ENCODE measurements at regions not wholly inside any gene's neighbourhood (a gene's known extent, or its start where the extent isn't known, plus 50 kb on each side); places are given as distances from the start of the nearest gene placed in this dataset.

DNA sequence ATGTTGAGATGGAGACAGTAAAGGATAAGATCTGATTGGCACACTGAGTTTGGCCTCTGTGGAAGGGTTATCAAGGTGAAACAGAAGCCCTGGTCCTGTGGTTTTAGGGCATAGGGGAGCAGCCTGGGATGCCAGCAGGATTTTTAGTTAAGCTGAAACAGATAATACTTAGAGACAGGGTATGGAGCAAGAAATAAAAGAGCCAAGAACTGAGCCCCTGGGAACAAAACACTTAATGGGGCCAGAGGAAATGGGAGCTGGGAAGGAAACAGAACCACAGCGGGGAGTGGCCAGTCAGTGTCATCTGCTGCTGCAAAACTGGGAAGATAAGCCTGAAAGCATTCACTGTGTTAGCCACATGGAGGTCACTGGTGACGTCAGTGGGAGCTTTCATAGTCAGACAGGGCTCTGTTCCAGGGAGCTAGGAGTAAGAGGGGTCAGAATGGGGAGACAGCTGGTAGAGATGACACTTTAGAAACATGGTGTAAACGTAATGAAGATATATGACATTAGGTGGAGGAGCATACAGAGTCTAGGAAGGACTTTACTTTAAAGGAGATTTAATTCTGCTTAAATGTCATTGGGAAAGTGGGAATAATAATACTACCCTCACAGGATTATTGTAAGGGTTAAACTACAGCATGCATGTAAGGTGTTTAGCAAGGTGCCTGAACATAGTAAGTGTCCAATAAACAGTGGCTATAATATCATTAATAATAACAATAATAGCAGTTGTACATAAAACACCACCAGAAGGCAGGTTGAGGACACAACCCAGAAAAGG is 172.7 kb upstream of the CTNNB1 start:
- DNase-seq (ENCODE audit: low spot score) (no peak), ATAC-seq (no peak)
- Mint-ChIP-seq H3K27me3 (peaks cover 1 to 5% of the 10 kb centered on the region in 2 donors), H3K36me3 (no peaks in the 10 kb centered on the region), H3K27ac (no peak overlapping the region), H3K4me1 (ENCODE audit: low read depth in 2 of 2) (peaks cover 0 to under 1% of the 10 kb centered on the region in 2 donors), H3K9me3 (no peaks in the 10 kb centered on the region), H3K4me3 (no peak overlapping the region)

DNA sequence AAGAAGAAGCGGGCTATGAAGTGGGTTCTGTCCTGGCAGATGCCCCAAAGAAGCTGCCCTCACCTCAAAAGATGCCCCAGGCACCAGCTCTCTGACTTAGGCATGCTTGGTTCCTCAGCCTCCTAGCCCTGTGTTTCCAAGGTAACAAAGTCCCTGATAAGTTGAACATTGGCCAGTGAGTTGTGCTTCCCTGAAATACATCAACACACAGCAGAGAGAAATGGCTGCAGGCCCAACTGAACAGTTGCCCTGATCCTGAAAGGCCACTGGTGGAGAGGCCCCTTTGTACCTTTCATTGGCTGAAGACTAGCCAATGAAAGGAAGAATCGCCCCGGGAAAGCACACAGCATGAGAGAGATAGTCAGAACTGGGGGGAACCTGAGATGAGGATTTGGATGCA is 169.9 kb upstream of the CTNNB1 start:
- Mint-ChIP-seq H3K4me1 (ENCODE audit: low read depth in 2 of 2) (peaks cover 0 to 4% of the 10 kb centered on the region in 2 donors), H3K9me3 (no peaks in the 10 kb centered on the region), H3K4me3 (no peak overlapping the region), H3K27ac (peak overlapping the region in 1 of 2 donors; percentile 32), H3K36me3 (no peaks in the 10 kb centered on the region), H3K27me3 (peaks cover 12 to 16% of the 10 kb centered on the region in 2 donors)
- DNase-seq (ENCODE audit: low spot score) (no peak), ATAC-seq (no peak)

DNA sequence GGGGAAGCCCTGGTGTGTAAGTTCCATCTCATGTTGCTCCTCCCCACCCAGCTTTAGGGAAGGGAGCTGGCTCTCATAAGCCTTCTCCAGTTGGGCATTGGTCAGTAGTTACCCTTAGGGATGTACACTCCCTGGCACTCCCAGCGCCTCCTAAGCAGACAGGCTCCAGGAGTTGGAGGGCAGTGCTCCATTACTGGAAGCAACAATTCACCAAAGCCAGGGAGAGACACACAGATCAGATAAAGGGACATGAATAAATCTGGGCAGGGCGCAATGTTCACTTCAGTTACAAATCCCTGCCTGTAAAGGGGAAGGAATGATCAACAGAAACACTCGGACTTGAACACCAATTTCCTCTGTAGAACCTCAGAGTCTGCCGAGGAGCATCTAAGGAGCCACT is 169.1 kb upstream of the CTNNB1 start:
- H3K4me1 Mint-ChIP-seq (ENCODE audit: low read depth in 2 of 2) = peaks cover 0 to 4% of the 10 kb centered on the region in 2 donors
- ATAC-seq = no peak
- H3K27me3 Mint-ChIP-seq = peaks cover 16% of the 10 kb centered on the region in 2 donors
- H3K9me3 Mint-ChIP-seq = no peaks in the 10 kb centered on the region
- no peaks in the 10 kb centered on the region for H3K36me3 Mint-ChIP-seq
- H3K27ac Mint-ChIP-seq = no peak overlapping the region
- DNase-seq (ENCODE audit: low spot score) = no peak
- H3K4me3 Mint-ChIP-seq = no peak overlapping the region

DNA sequence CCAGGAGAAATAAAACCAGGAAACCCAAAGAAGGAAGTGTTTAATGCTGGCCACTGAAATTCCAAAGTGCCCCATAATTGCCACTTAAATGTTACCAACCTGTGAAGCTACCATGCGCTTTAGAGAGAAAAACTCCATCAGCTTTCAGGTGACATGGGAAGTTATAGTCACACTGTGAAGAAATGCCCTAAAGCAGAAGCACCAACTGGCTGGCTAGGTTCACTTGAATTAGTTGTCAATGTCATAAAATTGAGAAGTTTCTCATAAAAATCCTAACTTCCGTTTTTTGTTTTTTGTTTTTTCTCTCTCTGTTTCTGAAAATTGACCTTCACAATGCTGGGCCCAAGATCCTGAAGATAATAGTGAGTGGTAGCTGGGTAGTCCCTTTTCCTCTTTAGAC is 167.9 kb upstream of the CTNNB1 start:
- Mint-ChIP-seq H3K27ac (no peak overlapping the region), H3K36me3 (no peaks in the 10 kb centered on the region), H3K9me3 (no peaks in the 10 kb centered on the region), H3K4me3 (no peak overlapping the region), H3K27me3 (peaks cover 16 to 20% of the 10 kb centered on the region in 2 donors), H3K4me1 (ENCODE audit: low read depth in 2 of 2) (peaks cover 0 to 4% of the 10 kb centered on the region in 2 donors)
- no peak for ATAC-seq
- no peak for DNase-seq (ENCODE audit: low spot score)

DNA sequence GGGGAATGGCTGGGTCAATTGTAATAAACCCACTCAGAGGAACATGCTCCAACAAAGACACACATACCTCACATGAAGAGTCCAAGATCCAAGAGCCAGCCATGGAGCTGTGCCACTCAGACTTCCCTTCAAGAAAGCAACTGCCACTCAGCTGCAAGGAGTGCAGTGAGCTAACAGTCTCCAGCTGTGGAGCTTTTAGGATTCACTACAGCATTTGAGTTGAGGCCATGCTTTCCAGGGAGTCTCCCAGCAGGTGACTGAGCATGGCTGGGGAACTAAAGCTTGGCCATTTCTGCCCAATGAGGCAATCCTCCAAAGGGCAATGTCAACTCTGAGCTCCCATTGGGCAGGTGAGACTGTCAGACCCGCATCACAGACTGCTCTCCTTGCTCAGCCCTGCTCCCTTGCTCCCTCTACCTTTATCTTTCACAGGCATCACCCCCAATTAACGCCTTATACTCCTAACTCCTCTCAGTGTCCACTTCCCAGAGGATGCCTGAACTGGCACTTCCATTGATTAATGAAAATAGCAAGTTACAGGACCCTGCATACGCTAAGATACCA is 165.3 kb upstream of the CTNNB1 start:
- ATAC-seq = no peak
- H3K4me1 Mint-ChIP-seq (ENCODE audit: low read depth in 2 of 2) = peaks cover 0 to 4% of the 10 kb centered on the region in 2 donors

DNA sequence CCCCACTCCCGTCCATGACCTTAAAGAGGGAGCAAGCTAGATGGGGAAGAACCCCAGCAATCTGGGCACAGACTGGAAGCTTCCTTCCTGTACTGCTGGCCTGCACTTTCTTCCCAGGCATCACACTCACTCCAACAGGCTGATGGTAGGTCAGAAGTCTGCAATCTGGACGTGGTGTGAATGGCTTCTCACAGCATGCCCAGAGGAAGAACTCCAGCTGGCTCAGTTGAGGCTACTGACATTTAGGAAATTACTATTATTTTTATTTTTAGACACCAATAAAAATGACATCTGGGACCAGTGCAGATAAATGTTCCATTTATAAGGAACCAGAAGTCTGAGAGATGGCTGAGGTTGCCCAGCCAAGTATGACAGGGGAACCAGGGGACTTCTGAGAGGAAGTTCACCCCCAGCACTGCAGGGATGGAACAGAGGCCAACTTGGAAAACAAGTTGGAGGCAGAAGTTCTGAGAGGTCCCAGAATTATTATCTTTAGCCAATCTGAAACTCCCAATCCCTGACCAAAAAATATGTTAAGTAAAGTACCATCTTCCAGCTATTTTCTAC is 163.8 kb upstream of the CTNNB1 start:
- DNase-seq (ENCODE audit: low spot score) = no peak
- ATAC-seq = no peak
- peaks cover 0 to 4% of the 10 kb centered on the region in 2 donors for H3K4me1 Mint-ChIP-seq (ENCODE audit: low read depth in 2 of 2)
- peaks cover 31 to 40% of the 10 kb centered on the region in 2 donors for H3K27me3 Mint-ChIP-seq
- no peaks in the 10 kb centered on the region for H3K36me3 Mint-ChIP-seq
- H3K27ac Mint-ChIP-seq = no peak overlapping the region
- no peaks in the 10 kb centered on the region for H3K9me3 Mint-ChIP-seq
- H3K4me3 Mint-ChIP-seq = no peak overlapping the region

More for the DNA sequence above, 165.3 kb upstream of the CTNNB1 start:
- Mint-ChIP-seq H3K27ac (no peak overlapping the region), H3K27me3 (peaks cover 33% of the 10 kb centered on the region in 2 donors), H3K9me3 (no peaks in the 10 kb centered on the region), H3K4me3 (no peak overlapping the region), H3K36me3 (no peaks in the 10 kb centered on the region)
- no peak for DNase-seq (ENCODE audit: low spot score)

DNA sequence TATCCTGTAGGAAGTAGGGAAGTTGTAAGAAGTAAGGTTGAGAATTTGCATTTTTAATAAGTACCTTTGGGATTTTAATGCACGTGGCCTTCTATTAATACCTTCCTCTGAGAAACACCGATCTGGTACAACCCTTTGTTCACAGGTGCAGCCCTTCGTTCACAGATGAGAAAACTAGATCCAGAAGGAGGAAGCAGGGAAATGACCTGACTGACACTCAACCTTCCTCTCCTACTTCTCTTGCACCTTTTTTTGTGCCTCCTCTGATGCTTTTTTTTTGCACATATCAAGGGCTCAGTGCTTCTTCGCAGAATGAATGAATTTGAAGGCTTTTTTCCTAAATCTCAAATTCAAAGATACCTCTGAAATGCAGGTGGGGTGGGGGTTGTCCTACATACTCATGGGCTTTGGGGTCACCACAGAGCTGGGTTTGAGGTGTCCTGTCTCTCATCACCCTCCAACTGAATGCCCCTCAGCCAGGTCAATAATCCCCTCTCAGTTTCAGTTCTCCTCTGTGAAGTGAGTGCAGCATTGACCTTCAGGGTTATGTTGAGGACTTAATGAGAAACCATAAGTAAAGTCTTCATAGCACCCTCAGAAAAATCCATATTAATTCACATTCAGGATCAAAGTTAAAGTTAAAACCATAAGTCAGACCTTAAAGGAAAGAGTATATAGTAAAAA is 161.5 kb upstream of the CTNNB1 start:
- H3K27ac Mint-ChIP-seq = no peak overlapping the region
- H3K36me3 Mint-ChIP-seq = no peaks in the 10 kb centered on the region
- peaks cover 0 to 3% of the 10 kb centered on the region in 2 donors for H3K4me1 Mint-ChIP-seq (ENCODE audit: low read depth in 2 of 2)
- H3K27me3 Mint-ChIP-seq = peaks cover 33% of the 10 kb centered on the region in 2 donors
- no peaks in the 10 kb centered on the region for H3K9me3 Mint-ChIP-seq
- ATAC-seq = no peak
- no peak overlapping the region for H3K4me3 Mint-ChIP-seq
- no peak for DNase-seq (ENCODE audit: low spot score)

DNA sequence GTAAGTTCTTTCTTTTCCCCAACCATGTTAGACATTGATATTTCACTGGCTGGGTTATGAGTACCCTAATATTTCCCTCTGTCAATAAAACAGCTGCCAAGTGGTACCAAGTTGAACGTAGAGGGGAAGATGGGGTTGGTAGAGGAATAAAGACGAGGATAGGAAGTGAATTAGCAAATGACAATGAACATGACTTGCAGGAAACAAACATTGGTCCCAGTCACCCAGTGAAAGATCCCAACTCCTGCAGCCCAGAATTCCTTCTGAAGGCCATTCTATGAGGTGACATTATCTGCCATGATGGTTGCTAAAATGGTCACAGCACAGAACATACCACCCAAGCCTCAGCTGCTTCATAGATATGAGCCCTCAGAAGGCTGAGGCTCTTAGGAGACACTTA is 159.0 kb upstream of the CTNNB1 start:
- Mint-ChIP-seq H3K4me3 (no peak overlapping the region), H3K4me1 (ENCODE audit: low read depth in 2 of 2) (peaks cover 0 to 3% of the 10 kb centered on the region in 2 donors), H3K9me3 (no peaks in the 10 kb centered on the region), H3K36me3 (no peaks in the 10 kb centered on the region), H3K27ac (no peak overlapping the region), H3K27me3 (peaks cover 35 to 41% of the 10 kb centered on the region in 2 donors)
- DNase-seq (ENCODE audit: low spot score) (no peak), ATAC-seq (no peak)

DNA sequence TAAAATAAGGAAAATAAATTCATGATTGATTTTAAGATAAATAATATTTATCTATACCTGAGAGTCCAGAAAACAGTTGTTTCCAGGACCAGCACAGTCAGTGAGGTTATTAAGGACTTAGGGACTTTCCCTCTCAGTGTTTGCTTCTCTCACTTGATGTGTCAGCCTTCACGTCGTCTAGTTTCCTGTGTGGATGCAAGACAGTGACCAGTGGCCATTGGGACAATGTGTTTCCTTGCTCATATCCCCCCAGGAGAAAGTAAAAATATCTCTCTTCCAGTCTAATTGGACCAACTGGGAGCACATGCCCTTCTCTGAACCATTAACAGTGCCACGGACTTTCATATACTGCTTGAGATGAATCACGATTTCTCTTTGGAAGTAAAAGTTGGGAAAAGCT is 157.8 kb upstream of the CTNNB1 start:
- Mint-ChIP-seq H3K9me3 (no peaks in the 10 kb centered on the region), H3K4me1 (ENCODE audit: low read depth in 2 of 2) (peaks cover 0 to 3% of the 10 kb centered on the region in 2 donors), H3K27me3 (peaks cover 33 to 41% of the 10 kb centered on the region in 2 donors), H3K36me3 (no peaks in the 10 kb centered on the region), H3K4me3 (no peak overlapping the region), H3K27ac (no peak overlapping the region)
- DNase-seq (ENCODE audit: low spot score) (no peak), ATAC-seq (no peak)

DNA sequence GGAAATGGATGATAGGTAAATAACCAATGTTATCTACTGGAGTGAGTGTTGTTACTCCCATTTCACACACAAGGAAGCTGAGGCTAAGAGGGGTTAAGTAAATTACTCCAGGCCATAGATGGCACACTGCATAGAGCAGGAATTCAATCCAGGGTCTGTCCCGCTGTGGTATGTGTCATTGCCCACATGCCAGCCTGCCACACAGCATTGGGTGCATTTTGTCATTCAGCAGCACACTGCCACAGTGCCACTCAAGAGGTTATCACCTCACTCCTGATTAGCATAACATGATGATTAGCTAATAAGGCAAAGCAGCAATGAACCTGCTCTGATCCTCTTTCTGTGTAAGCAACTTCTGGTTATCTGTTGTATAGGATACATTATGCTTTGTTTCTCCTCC is 157.4 kb upstream of the CTNNB1 start:
- no peak overlapping the region for H3K4me3 Mint-ChIP-seq
- ATAC-seq (no peak), DNase-seq (ENCODE audit: low spot score) (no peak)
- H3K9me3 Mint-ChIP-seq = no peaks in the 10 kb centered on the region
- peaks cover 36 to 43% of the 10 kb centered on the region in 2 donors for H3K27me3 Mint-ChIP-seq
- no peaks in the 10 kb centered on the region for H3K36me3 Mint-ChIP-seq
- H3K4me1 Mint-ChIP-seq (ENCODE audit: low read depth in 2 of 2) = peaks cover 0 to 3% of the 10 kb centered on the region in 2 donors
- H3K27ac Mint-ChIP-seq = no peak overlapping the region

DNA sequence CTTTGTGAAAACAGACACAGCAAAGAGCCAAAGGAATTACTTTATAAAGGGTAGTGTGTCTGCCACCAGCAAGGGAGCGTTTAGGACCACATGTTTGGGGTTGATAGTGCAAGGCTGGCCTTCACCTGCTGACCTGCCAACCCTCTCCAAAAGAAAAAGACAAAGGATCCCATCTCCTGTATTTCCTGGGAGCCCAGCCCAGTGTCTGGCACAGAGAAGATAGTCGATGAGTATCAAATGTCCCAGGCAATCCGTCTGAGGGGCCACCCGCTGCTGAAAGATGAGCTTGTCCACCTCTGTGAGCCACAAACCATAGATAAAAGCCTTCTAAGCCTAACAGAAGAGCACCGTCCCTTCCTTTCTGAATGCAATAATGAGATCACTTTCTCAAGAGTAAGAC is 154.8 kb upstream of the CTNNB1 start:
- Mint-ChIP-seq H3K27ac (no peak overlapping the region), H3K27me3 (peaks cover 31 to 41% of the 10 kb centered on the region in 2 donors), H3K4me1 (ENCODE audit: low read depth in 2 of 2) (peaks cover 0 to 3% of the 10 kb centered on the region in 2 donors), H3K36me3 (peaks cover 5% of the 10 kb centered on the region), H3K9me3 (no peaks in the 10 kb centered on the region), H3K4me3 (no peak overlapping the region)
- no peak for ATAC-seq
- DNase-seq (ENCODE audit: low spot score) = no peak

DNA sequence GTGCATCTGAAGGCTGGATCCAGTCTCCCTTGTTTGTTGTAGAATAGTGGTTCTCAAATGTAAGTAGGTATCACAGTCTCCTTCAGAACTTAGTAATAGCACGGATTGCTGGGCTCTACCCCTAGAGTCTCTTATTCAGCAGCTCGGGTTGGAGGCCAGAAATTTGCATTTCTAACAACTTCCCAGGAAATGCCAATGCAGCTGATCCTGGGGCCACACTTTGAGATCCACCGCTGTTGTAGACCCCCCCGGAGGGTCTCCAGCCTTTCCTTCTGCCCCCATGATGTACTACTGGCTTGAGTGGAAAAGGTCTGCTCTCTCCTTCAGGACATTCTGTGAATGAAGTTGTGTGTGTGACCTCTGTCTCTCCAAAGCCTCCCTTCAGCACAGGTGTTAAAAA is 153.8 kb upstream of the CTNNB1 start:
- H3K27ac Mint-ChIP-seq = no peak overlapping the region
- ATAC-seq (no peak), DNase-seq (ENCODE audit: low spot score) (no peak)
- H3K4me3 Mint-ChIP-seq = no peak overlapping the region
- no peaks in the 10 kb centered on the region for H3K9me3 Mint-ChIP-seq
- peaks cover 5% of the 10 kb centered on the region for H3K36me3 Mint-ChIP-seq
- H3K4me1 Mint-ChIP-seq (ENCODE audit: low read depth in 2 of 2) = peaks cover 0 to 3% of the 10 kb centered on the region in 2 donors
- H3K27me3 Mint-ChIP-seq = peaks cover 28 to 39% of the 10 kb centered on the region in 2 donors

DNA sequence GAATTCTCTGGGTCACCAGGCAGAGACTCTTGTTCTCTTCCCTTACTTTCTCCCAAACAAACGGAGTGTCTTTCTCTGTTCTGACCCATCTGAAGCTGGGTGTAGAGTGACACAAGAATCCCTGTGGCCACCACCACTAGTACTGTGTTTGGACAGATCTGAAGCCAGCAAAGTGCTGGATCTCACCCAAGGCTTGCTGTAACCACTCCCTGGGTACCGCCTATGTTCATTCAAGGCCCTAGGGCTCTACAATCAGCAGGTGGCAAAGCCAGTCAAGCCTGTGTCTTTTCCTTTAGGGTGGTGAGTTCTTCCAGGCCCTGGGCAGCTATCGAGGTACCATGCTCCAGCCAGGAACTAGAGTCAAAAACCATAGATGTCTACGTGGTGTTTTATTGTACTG is 149.2 kb upstream of the CTNNB1 start:
- H3K4me1 Mint-ChIP-seq (ENCODE audit: low read depth in 2 of 2) = no peaks in the 10 kb centered on the region
- ATAC-seq (no peak), DNase-seq (ENCODE audit: low spot score) (no peak)
- H3K27ac Mint-ChIP-seq = no peak overlapping the region
- no peak overlapping the region for H3K4me3 Mint-ChIP-seq
- peaks cover 3% of the 10 kb centered on the region for H3K9me3 Mint-ChIP-seq
- peaks cover 21 to 22% of the 10 kb centered on the region in 2 donors for H3K27me3 Mint-ChIP-seq
- peaks cover 5% of the 10 kb centered on the region for H3K36me3 Mint-ChIP-seq

DNA sequence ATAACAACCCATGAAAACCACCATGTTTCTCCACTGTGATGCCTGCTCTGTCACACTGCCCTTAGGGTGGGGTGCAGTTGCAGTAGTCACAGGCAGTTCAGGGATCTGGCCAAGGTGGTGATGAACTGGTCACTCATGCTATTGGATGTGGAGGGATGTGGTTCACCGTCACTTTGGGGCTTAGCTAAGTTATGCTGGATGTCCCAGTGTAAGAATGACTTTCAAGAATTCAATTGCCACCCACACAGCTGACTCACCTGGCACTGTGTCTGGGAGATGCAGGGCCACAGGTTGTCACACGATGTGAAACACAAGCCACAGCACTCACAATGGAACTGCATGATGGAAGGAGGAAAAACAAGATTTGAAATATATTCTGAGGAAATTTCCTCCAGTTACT is 146.1 kb upstream of the CTNNB1 start:
- Mint-ChIP-seq H3K4me3 (no peak overlapping the region), H3K4me1 (ENCODE audit: low read depth in 2 of 2) (no peaks in the 10 kb centered on the region), H3K9me3 (peaks cover 3% of the 10 kb centered on the region), H3K36me3 (no peaks in the 10 kb centered on the region), H3K27ac (no peak overlapping the region), H3K27me3 (peaks cover 8 to 20% of the 10 kb centered on the region in 2 donors)
- DNase-seq (ENCODE audit: low spot score) (no peak), ATAC-seq (peak in 1 of 2 donors; percentile 57)

All from natural killer cell treated with Interleukin-12 subunit alpha and Interleukin-12 subunit beta and Interleukin-15 and Interleukin-18, amount 100 ng/mL, for 72 hours (primary cell).